ENCODE measurements at regions not wholly inside any gene's neighbourhood (a gene's known extent, or its start where the extent isn't known, plus 50 kb on each side); places are given as distances from the start of the nearest gene placed in this dataset.

GRCh38 chr6:99789767-99790166 lies 183.1 kb downstream of the PRDM13 start:
- no peak overlapping the region for H2BK5ac ChIP-seq (ENCODE audit: insufficient read length, low read length)
- TF ChIP-seq, protein P1, sequence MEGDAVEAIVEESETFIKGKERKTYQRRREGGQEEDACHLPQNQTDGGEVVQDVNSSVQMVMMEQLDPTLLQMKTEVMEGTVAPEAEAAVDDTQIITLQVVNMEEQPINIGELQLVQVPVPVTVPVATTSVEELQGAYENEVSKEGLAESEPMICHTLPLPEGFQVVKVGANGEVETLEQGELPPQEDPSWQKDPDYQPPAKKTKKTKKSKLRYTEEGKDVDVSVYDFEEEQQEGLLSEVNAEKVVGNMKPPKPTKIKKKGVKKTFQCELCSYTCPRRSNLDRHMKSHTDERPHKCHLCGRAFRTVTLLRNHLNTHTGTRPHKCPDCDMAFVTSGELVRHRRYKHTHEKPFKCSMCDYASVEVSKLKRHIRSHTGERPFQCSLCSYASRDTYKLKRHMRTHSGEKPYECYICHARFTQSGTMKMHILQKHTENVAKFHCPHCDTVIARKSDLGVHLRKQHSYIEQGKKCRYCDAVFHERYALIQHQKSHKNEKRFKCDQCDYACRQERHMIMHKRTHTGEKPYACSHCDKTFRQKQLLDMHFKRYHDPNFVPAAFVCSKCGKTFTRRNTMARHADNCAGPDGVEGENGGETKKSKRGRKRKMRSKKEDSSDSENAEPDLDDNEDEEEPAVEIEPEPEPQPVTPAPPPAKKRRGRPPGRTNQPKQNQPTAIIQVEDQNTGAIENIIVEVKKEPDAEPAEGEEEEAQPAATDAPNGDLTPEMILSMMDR (conservative IDR thresholded peaks at IDR 0.05): no peak
- no peak overlapping the region for H2BK120ac ChIP-seq (ENCODE audit: low read depth, low read length, poor library complexity, severe bottlenecking)
- H3K4me3 Mint-ChIP-seq: no peak overlapping the region
- H3K4ac ChIP-seq (ENCODE audit: low read depth, low read length): no peak overlapping the region
- no peak overlapping the region for H3K9ac ChIP-seq (ENCODE audit: extremely low read depth, insufficient read length, low read length)
- no peak overlapping the region for H2AK5ac ChIP-seq (ENCODE audit: insufficient read length, low read length)
- no peaks in the 10 kb centered on the region for H3K9me3 ChIP-seq (ENCODE audit: control insufficient read depth, low read depth, low read length)
- H3K4me1 ChIP-seq (ENCODE audit: insufficient read depth, low read length): no peaks in the 10 kb centered on the region
- no peaks in the 10 kb centered on the region for H3K23me2 ChIP-seq (ENCODE audit: insufficient read length, low read depth, low read length, poor library complexity, severe bottlenecking)
- H2BK15ac ChIP-seq (ENCODE audit: low read depth, low read length): no peak overlapping the region
- H4K5ac ChIP-seq (ENCODE audit: insufficient read length, low read depth, low read length): no peak overlapping the region
- H3K79me1 ChIP-seq (ENCODE audit: insufficient read depth, low read depth, low read length, poor library complexity, severe bottlenecking): no peaks in the 10 kb centered on the region
- H3K4me2 ChIP-seq (ENCODE audit: insufficient read depth, insufficient read length, low read length): no peak overlapping the region
- no peak overlapping the region for H3K56ac ChIP-seq (ENCODE audit: insufficient read length, low read depth, low read length)
- DNase-seq: no peak
- no peak overlapping the region for H3T11ph ChIP-seq (ENCODE audit: low read length)
- no peaks in the 10 kb centered on the region for H3K27me3 ChIP-seq (ENCODE audit: insufficient read depth, low read length)
- no peak overlapping the region for H4K8ac ChIP-seq (replicated peaks; ENCODE audit: insufficient read length, low read depth, low read length)
- H3K27ac ChIP-seq (ENCODE audit: insufficient read length, low read depth, low read length): no peak overlapping the region
- no peak overlapping the region for H2AFZ ChIP-seq (ENCODE audit: low read length)
- no peak overlapping the region for H3K23ac ChIP-seq (ENCODE audit: insufficient read length, low read depth, low read length)
- no peak overlapping the region for H4K91ac ChIP-seq (ENCODE audit: insufficient read length, low read depth, low read length)
- H3K4me1 Mint-ChIP-seq: no peaks in the 10 kb centered on the region
- H3K18ac ChIP-seq (ENCODE audit: insufficient read length, low read depth, low read length): no peak overlapping the region
- WGBS (ENCODE audit: extremely low coverage, insufficient read length, low lambda C conversion rate): no CpG with 5 or more reads among the region's 1 CpG
- H3K14ac ChIP-seq (ENCODE audit: insufficient read depth, low read length): no peak overlapping the region
- H2BK12ac ChIP-seq (ENCODE audit: insufficient read length, low read depth, low read length): no peak overlapping the region
- no peak overlapping the region for H3K27ac Mint-ChIP-seq
- H3K36me3 Mint-ChIP-seq (ENCODE audit: insufficient read depth in 1 of 3, low read depth in 3 of 3): no peaks in the 10 kb centered on the region
- peaks cover 2% of the 10 kb centered on the region for H4K20me1 ChIP-seq (ENCODE audit: control insufficient read depth, insufficient read depth, insufficient read length)
- H2BK20ac ChIP-seq (ENCODE audit: low read depth, low read length, poor library complexity, severe bottlenecking): no peak overlapping the region
- H3K27me3 Mint-ChIP-seq (ENCODE audit: low read depth): peaks cover 2% of the 10 kb centered on the region
- no peaks in the 10 kb centered on the region for H3K9me3 Mint-ChIP-seq
- H3K79me2 ChIP-seq (ENCODE audit: insufficient read depth, low read length): no peaks in the 10 kb centered on the region

Measured in H9 (cell line).